ENCODE measurements at regions not wholly inside any gene's neighbourhood (a gene's known extent, or its start where the extent isn't known, plus 50 kb on each side); places are given as distances from the start of the nearest gene placed in this dataset.
"Not testable (repeated sequence)": the region's sequence is repeated elsewhere in the genome, so short reads cannot be mapped to it uniquely, and the experiment has no call there.

- peak; percentile 26 for DNase-seq (ENCODE audit: low spot score)
Measured at GRCh38 chr7:20083781-20084180, 133.4 kb downstream of the MACC1 start.

- no peak for DNase-seq (ENCODE audit: low spot score)
Measured at GRCh38 chr7:20079080-20079479, 138.1 kb downstream of the MACC1 start.

GRCh38 chr7:20076835-20077234 is 140.3 kb downstream of the MACC1 start:
- no peak for DNase-seq (ENCODE audit: low spot score)

- DNase-seq (ENCODE audit: low spot score): no peak
Measured at GRCh38 chr7:20075992-20076820, 141.0 kb downstream of the MACC1 start.

GRCh38 chr7:20075440-20075839 is 141.7 kb downstream of the MACC1 start:
- DNase-seq (ENCODE audit: low spot score): no peak

GRCh38 chr7:20068004-20068403 is 149.2 kb downstream of the MACC1 start:
- DNase-seq (ENCODE audit: low spot score): not testable (repeated sequence)

- peak; percentile 43 for DNase-seq (ENCODE audit: low spot score)
Measured at GRCh38 chr7:20064974-20065862, 152.0 kb downstream of the MACC1 start.

- peak; percentile 43 for DNase-seq (ENCODE audit: low spot score)
Measured at GRCh38 chr7:20064181-20064970, 152.8 kb downstream of the MACC1 start.

- no peak for DNase-seq (ENCODE audit: low spot score)
Measured at GRCh38 chr7:20063644-20064043, 153.5 kb downstream of the MACC1 start.

GRCh38 chr7:20062932-20063331 is 154.3 kb downstream of the MACC1 start:
- no peak for DNase-seq (ENCODE audit: low spot score)

GRCh38 chr7:20053334-20054104 is 163.7 kb downstream of the MACC1 start:
- DNase-seq (ENCODE audit: low spot score): no peak

- DNase-seq (ENCODE audit: low spot score): no peak
Measured at GRCh38 chr7:20050241-20050966, 166.8 kb downstream of the MACC1 start.

- no peak for DNase-seq (ENCODE audit: low spot score)
Measured at GRCh38 chr7:20038676-20039075, 178.5 kb downstream of the MACC1 start.

GRCh38 chr7:20035279-20035875 is 181.8 kb downstream of the MACC1 start:
- no peak for DNase-seq (ENCODE audit: low spot score)

- DNase-seq (ENCODE audit: low spot score): peak; percentile 22
Measured at GRCh38 chr7:20033621-20034400, 183.4 kb downstream of the MACC1 start.

- DNase-seq (ENCODE audit: low spot score): no peak
Measured at GRCh38 chr7:20032741-20033140, 184.4 kb downstream of the MACC1 start.

- DNase-seq (ENCODE audit: low spot score): no peak
Measured at GRCh38 chr7:20030915-20031362, 186.2 kb downstream of the MACC1 start.

GRCh38 chr7:20030417-20030816 is 186.8 kb downstream of the MACC1 start:
- DNase-seq (ENCODE audit: low spot score): no peak

- no peak for DNase-seq (ENCODE audit: low spot score)
Measured at GRCh38 chr7:20026762-20027161, 190.4 kb downstream of the MACC1 start.
